Loucy (cell line): ENCODE measurements at regions not wholly inside any gene's neighbourhood (a gene's known extent, or its start where the extent isn't known, plus 50 kb on each side); places are given as distances from the start of the nearest gene placed in this dataset.

Experiments
- CTCF ChIP-seq: fragments of 200-600 bp; sonication (generic); conservative IDR thresholded peaks from 2 replicates; pipeline ENCODE4 v1.5.1; 2014; ENCODE audit warnings: mild to moderate bottlenecking, antibody characterized with exemption, low read length
- EZH2phosphoT487 ChIP-seq: fragments of 200-600 bp; IDR thresholded peaks from 2 replicates; pipeline ENCODE4 v1.6.1; 2018; ENCODE audit warnings: antibody characterized with exemption, mild to moderate bottlenecking, moderate library complexity, borderline replicate concordance

- TF ChIP-seq CTCF (no peak), EZH2phosphoT487 (no peak)
These were observed 92.1 kb upstream of the SPTLC3 start for GRCh38 chr20:12916699-12917098.
